Upper lobe of left lung (tissue), 6 donors: ENCODE measurements at regions not wholly inside any gene's neighbourhood (a gene's known extent, or its start where the extent isn't known, plus 50 kb on each side); places are given as distances from the start of the nearest gene placed in this dataset.
"Not testable (repeated sequence)": the region's sequence is repeated elsewhere in the genome, so short reads cannot be mapped to it uniquely, and the experiment has no call there.

Experiments
- ATAC-seq, 2 donors: fragments of 200-7000 bp; cut with Tn5 transposase; one replicate each; pipeline ENCODE4 v1.9.1; 2022; ENCODE audit warnings: mild to moderate bottlenecking in 2 of 2, moderate library complexity in 2 of 2; ENCODE audit not compliant: low FRiP score in 2 of 2
- DNase-seq, 2 donors: peaks; one replicate each; pipeline ENCODE4 v3.0.0-alpha.2; 2019 to 2020
- H3K27ac ChIP-seq, 4 donors: fragments of 200-600 bp; sonication (generic); one replicate each; pipeline ENCODE4 v1.5.1; 2016 to 2019
- H3K27me3 ChIP-seq, 4 donors: fragments of 200-600 bp; sonication (generic); one replicate each; pipeline ENCODE4 v1.5.1; 2017 to 2019
- H3K36me3 ChIP-seq, 4 donors: fragments of 200-600 bp; sonication (generic); one replicate each; pipeline ENCODE4 v1.5.1; 2016 to 2019
- H3K4me1 ChIP-seq, 4 donors: fragments of 200-600 bp; sonication (generic); one replicate each; pipeline ENCODE4 v1.5.1; 2018 to 2019
- H3K4me3 ChIP-seq, 4 donors: fragments of 200-600 bp; sonication (generic); one replicate each; pipeline ENCODE4 v1.5.1; 2017 to 2019; ENCODE audit warnings: mild to moderate bottlenecking in 2 of 4, moderate library complexity in 1 of 4
- H3K9me3 ChIP-seq, 4 donors: fragments of 200-600 bp; sonication (generic); one replicate each; pipeline ENCODE4 v1.5.1; 2018 to 2019
- EP300 ChIP-seq, 4 donors: sonication (generic); formaldehyde crosslinking; IDR thresholded peaks; one replicate each; pipeline ENCODE4 v1.5.1; 2017; ENCODE audit warnings: antibody characterized with exemption in 4 of 4, control low read depth in 2 of 4
- POLR2A ChIP-seq, 4 donors: fragments of 450-650 bp; IDR thresholded peaks; one replicate each; pipeline ENCODE4 v1.5.1; 2016 to 2017; ENCODE audit warnings: antibody characterized with exemption in 4 of 4, mild to moderate bottlenecking in 2 of 4
- POLR2AphosphoS5 ChIP-seq, 2 donors: sonication (generic); formaldehyde crosslinking; IDR thresholded peaks; one replicate each; pipeline ENCODE4 v1.5.1; 2017; ENCODE audit warnings: antibody characterized with exemption in 2 of 2
- WGBS, 2 donors: methylation state at CpG; one replicate each; pipeline ENCODE4 v1.1.5; 2017 to 2018; 5-methylcytosine and 5-hydroxymethylcytosine counted together
- TF ChIP-seq, protein P1 (sequence below), 6 experiments: fragments of 450-650 bp in 4 of 6; fragments of 200-600 bp in 2 of 6; sonication (generic) in 2 of 6; IDR thresholded peaks; one replicate each; pipeline ENCODE4 v1.5.1; 2016 to 2019; ENCODE audit warnings: antibody characterized with exemption in 6 of 6
- donor health status: DM: no; HTN: no; CAD: no; lungs with moderate emphysema.
- donor health status: DM: no; HTN: yes; CAD: no; lungs with severe emphysema.

DNA sequence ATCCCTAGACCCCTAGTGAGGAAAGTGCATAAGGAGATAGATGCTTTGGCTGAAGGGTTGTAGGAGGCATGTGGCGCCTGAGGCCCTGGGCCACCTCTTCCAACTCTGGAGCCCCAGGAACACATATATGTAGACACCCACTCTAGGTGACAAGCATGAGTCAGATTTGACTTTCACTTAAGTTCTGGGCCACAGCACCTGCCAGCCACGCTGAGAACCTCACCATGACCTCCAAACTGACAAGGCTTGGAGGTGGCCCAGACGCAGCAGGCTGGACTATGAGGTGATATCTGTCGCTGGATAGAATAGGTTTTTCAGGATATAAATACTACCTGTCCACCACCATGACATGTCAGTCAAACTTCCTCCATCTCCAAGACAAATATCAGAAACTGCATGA lies 894.0 kb upstream of the ZNF722 start:
- Histone ChIP-seq H3K4me1 (no peaks in the 10 kb centered on the region), H3K27me3 (no peaks in the 10 kb centered on the region), H3K4me3 (no peak overlapping the region), H3K27ac (no peak overlapping the region), H3K36me3 (no peaks in the 10 kb centered on the region), H3K9me3 (peaks cover 0 to 20% (median 0%) of the 10 kb centered on the region in 4 donors)
- TF ChIP-seq, protein P1, sequence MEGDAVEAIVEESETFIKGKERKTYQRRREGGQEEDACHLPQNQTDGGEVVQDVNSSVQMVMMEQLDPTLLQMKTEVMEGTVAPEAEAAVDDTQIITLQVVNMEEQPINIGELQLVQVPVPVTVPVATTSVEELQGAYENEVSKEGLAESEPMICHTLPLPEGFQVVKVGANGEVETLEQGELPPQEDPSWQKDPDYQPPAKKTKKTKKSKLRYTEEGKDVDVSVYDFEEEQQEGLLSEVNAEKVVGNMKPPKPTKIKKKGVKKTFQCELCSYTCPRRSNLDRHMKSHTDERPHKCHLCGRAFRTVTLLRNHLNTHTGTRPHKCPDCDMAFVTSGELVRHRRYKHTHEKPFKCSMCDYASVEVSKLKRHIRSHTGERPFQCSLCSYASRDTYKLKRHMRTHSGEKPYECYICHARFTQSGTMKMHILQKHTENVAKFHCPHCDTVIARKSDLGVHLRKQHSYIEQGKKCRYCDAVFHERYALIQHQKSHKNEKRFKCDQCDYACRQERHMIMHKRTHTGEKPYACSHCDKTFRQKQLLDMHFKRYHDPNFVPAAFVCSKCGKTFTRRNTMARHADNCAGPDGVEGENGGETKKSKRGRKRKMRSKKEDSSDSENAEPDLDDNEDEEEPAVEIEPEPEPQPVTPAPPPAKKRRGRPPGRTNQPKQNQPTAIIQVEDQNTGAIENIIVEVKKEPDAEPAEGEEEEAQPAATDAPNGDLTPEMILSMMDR (IDR thresholded peaks at IDR 0.05), result no peak
- no peak for TF ChIP-seq POLR2AphosphoS5 (IDR thresholded peaks at IDR 0.05)
- no peak for TF ChIP-seq POLR2A (IDR thresholded peaks at IDR 0.05)
- TF ChIP-seq EP300 (IDR thresholded peaks at IDR 0.05), result no peak
- 68 to 71% methylated on average over 4 of the region's 4 CpGs for WGBS, 2 donors
- DNase-seq (no peak), ATAC-seq (no peak)

DNA sequence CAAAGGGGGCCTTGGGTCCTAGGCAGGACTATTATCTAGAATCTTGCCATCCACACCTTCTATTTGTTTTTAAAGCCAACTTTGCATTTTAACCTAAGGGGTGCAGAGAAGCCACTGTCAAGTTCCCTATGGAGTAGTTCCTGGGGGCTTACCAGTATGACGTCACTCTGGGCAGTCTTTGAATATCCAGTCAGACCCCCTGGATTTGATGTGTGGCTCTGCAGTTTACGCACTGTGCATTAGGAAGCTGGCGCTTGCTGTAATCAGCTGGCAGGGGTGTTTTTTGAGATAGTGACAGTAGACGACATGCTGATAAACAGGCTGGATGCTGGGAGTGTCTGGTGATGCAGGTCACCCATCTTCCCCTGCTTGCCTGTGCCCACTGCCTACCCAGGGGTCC lies 892.7 kb upstream of the ZNF722 start:
- DNase-seq, result no peak
- Histone ChIP-seq H3K4me1 (no peaks in the 10 kb centered on the region), H3K9me3 (peaks cover 0 to 26% (median 0%) of the 10 kb centered on the region in 4 donors), H3K36me3 (no peaks in the 10 kb centered on the region), H3K27ac (no peak overlapping the region), H3K4me3 (no peak overlapping the region), H3K27me3 (no peaks in the 10 kb centered on the region)
- TF ChIP-seq, protein P1 (IDR thresholded peaks at IDR 0.05), result no peak
- TF ChIP-seq EP300 (IDR thresholded peaks at IDR 0.05) (no peak), POLR2A (IDR thresholded peaks at IDR 0.05) (no peak), POLR2AphosphoS5 (IDR thresholded peaks at IDR 0.05) (no peak)
- 89 to 95% methylated on average over 3 to 4 of the region's 4 CpGs for WGBS, 2 donors
- peak in 1 of 2 donors; percentile 41 for ATAC-seq

DNA sequence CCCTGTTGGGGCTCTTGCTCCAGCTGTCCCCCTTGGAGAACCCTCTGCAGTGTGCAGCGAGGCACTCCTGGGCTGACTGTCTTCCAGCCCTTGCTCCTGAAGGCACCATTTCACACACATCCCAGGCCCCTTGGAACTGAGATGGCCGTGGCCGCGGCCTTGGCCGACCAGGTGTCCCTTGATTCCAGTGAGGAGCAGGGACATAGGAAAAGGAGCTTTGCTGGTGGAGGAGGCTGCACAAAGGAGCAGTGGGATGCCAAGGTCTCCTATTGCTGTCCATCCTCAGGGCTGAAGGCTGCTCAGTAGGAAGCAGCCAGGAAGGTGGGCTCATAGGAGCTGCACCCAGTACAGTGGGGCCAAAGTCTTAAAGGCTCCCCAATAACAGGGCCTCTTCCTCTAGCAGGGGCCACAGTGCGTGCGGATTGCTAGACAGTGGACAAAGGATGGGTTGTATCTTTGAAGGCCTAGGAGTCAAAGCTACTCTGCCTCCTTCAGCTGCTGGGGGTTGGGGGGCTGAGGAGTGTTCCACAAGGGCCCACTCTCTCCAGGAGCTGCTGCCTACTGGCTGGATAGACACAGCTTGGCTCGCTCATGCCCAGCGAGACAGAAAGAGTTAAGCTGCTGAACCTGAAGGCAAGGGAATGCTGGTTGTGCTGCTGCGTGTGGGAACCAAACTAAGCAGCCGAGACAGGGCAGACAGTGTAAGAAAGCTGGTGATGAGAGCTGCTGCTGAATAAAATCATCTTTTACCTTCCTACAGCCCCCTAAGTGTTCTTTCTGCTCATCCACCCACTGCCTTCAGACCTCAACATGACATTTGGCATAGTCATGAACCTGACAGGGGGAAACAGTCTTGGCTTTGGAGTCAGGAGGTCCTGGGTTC lies 891.9 kb upstream of the ZNF722 start:
- Histone ChIP-seq H3K4me3 (no peak overlapping the region), H3K27me3 (no peaks in the 10 kb centered on the region), H3K27ac (no peak overlapping the region), H3K9me3 (peaks cover 0 to 30% (median 0%) of the 10 kb centered on the region in 4 donors), H3K4me1 (no peaks in the 10 kb centered on the region), H3K36me3 (no peaks in the 10 kb centered on the region)
- ATAC-seq, result peak in 1 of 2 donors; percentile 24
- 83 to 93% methylated on average over 5 to 11 of the region's 11 CpGs for whole genome bisulfite sequencing, 2 donors
- DNase-seq, result peak in 1 of 2 donors; percentile 48
- TF ChIP-seq, protein P1 (IDR thresholded peaks at IDR 0.05), result no peak
- TF ChIP-seq POLR2AphosphoS5 (IDR thresholded peaks at IDR 0.05), result no peak
- TF ChIP-seq EP300 (IDR thresholded peaks at IDR 0.05), result no peak
- no peak for TF ChIP-seq POLR2A (IDR thresholded peaks at IDR 0.05)

DNA sequence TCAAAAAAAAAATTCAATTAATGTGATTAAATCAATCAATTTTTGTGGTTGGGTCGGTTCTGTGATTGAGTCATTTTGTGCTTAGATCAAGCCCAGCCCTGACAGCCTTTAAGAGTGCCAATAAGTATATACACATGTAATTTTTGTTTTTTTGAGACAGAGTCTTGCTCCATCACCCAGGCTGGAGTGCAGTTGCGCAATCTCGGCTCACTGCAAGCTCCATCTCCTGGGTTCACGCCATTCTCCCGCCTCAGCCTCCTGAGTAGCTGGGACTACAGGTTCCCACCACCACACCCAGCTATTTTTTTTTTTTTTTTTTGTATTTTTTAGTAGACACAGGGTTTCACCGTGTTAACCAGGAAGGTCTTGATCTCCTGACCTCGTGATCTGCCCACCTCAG lies 887.1 kb upstream of the ZNF722 start:
- not testable (repeated sequence) for H3K4me1 ChIP-seq, H3K27ac ChIP-seq, DNase-seq, H3K36me3 ChIP-seq, H3K27me3 ChIP-seq, ATAC-seq, H3K4me3 ChIP-seq
- WGBS, 2 donors, result 75 to 91% methylated on average over 6 to 7 of the region's 7 CpGs
- peaks cover 0 to 49% (median 16%) of the 10 kb centered on the region in 4 donors for H3K9me3 ChIP-seq

DNA sequence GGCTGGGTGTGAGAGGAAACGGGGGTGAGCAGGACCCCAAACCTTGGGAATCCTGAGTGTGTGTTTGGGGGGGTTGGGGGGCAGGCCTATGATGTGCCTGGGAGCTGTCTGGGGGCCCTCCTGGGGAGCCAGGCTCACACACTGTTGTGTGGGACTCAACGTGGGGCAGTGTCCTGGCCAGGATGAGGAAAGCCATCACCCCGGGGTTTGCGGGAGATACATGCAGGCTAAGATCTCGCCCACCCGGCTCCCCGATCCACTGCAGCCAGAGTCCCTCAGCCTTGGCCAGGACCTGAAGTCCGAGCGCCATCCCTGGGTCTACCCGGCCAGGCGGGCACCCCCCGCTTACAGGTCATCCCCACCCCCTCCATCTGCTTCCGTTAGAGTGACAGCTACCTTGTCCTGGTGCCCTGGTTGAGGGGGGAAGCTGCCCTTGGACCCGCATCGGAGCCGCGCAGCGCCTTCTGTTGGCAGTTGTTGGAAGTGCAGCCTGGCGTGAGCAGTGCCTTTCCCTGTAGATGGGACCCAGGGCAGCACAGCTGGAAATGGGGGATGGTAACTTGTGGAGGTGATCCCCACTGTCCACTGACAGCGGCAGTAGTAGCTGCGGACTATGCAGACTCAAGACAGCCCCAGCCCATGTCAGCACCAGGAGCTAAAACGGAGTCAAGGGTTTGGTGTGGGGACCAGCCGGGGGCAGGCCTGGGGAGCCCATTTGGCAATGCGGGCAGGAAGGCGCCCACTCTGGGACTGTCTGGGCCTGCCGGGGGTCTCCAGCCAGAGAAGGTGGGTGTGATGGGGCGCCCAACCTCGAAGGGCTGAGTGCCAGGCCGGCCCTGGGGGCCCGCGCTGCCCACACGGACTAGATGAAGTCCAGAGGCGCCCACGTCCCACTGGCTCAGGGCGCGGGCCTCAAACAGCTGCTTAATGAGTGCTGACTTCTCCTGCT lies 885.6 kb upstream of the ZNF722 start:
- Histone ChIP-seq H3K27ac (no peak overlapping the region), H3K27me3 (no peaks in the 10 kb centered on the region), H3K4me3 (no peak overlapping the region), H3K36me3 (no peaks in the 10 kb centered on the region), H3K9me3 (peaks cover 0 to 44% (median 16%) of the 10 kb centered on the region in 4 donors), H3K4me1 (no peaks in the 10 kb centered on the region)
- WGBS, 2 donors, result 90 to 91% methylated on average over 13 to 35 of the region's 36 CpGs
- TF ChIP-seq POLR2A (IDR thresholded peaks at IDR 0.05) (no peak), EP300 (IDR thresholded peaks at IDR 0.05) (no peak), POLR2AphosphoS5 (IDR thresholded peaks at IDR 0.05) (no peak)
- TF ChIP-seq, protein P1 (IDR thresholded peaks at IDR 0.05), result no peak
- DNase-seq (peak in 1 of 2 donors; percentile 60), ATAC-seq (peak; percentile 29 to 73)
